GM19395 (cell line): ENCODE measurements at regions not wholly inside any gene's neighbourhood (a gene's known extent, or its start where the extent isn't known, plus 50 kb on each side); places are given as distances from the start of the nearest gene placed in this dataset.
"Not testable (repeated sequence)": the region's sequence is repeated elsewhere in the genome, so short reads cannot be mapped to it uniquely, and the experiment has no call there.

Experiments
- ATAC-seq: cut with Tn5 transposase; IDR thresholded peaks from one replicate; pipeline ENCODE4 v1.9.1; 2021; ENCODE audit warnings: mild to moderate bottlenecking, moderate library complexity; ENCODE audit not compliant: unreplicated experiment

- no peak for ATAC-seq
Observed at GRCh38 chr12:86729739-86730138, 473.5 kb upstream of the MGAT4C start.

- no peak for ATAC-seq
Observed at GRCh38 chr12:86727160-86727559, 471.0 kb upstream of the MGAT4C start.

- ATAC-seq, result no peak
Observed at GRCh38 chr12:86724716-86725115, 468.5 kb upstream of the MGAT4C start.

- ATAC-seq, result no peak
Observed at GRCh38 chr12:86723326-86723725, 467.1 kb upstream of the MGAT4C start.

- ATAC-seq, result no peak
Observed at GRCh38 chr12:86721713-86722397, 465.7 kb upstream of the MGAT4C start.

GRCh38 chr12:86719381-86719780 is 463.2 kb upstream of the MGAT4C start:
- ATAC-seq, result no peak

GRCh38 chr12:86713121-86713520 is 456.9 kb upstream of the MGAT4C start:
- ATAC-seq, result no peak

- ATAC-seq, result no peak
Observed at GRCh38 chr12:86712425-86712843, 456.2 kb upstream of the MGAT4C start.

GRCh38 chr12:86711731-86712130 is 455.5 kb upstream of the MGAT4C start:
- ATAC-seq, result no peak

GRCh38 chr12:86710109-86710508 is 453.9 kb upstream of the MGAT4C start:
- ATAC-seq, result no peak

GRCh38 chr12:86709017-86709416 is 452.8 kb upstream of the MGAT4C start:
- ATAC-seq, result not testable (repeated sequence)

- no peak for ATAC-seq
Observed at GRCh38 chr12:86698641-86698980, 442.4 kb upstream of the MGAT4C start.

- no peak for ATAC-seq
Observed at GRCh38 chr12:86697916-86698640, 441.9 kb upstream of the MGAT4C start.

GRCh38 chr12:86683568-86684304 is 427.5 kb upstream of the MGAT4C start:
- no peak for ATAC-seq

GRCh38 chr12:86681060-86681459 is 424.9 kb upstream of the MGAT4C start:
- ATAC-seq, result no peak

- ATAC-seq, result no peak
Observed at GRCh38 chr12:86675197-86675596, 419.0 kb upstream of the MGAT4C start.

- ATAC-seq, result no peak
Observed at GRCh38 chr12:86670986-86671385, 414.8 kb upstream of the MGAT4C start.

GRCh38 chr12:86669010-86669409 is 412.8 kb upstream of the MGAT4C start:
- no peak for ATAC-seq

- ATAC-seq, result no peak
Observed at GRCh38 chr12:86666316-86666715, 410.1 kb upstream of the MGAT4C start.

- no peak for ATAC-seq
Observed at GRCh38 chr12:86663716-86664115, 407.5 kb upstream of the MGAT4C start.

- no peak for ATAC-seq
Observed at GRCh38 chr12:86663173-86663572, 407.0 kb upstream of the MGAT4C start.

GRCh38 chr12:86662464-86662863 is 406.3 kb upstream of the MGAT4C start:
- no peak for ATAC-seq
